ACC112 (cell line): ENCODE measurements at regions not wholly inside any gene's neighbourhood (a gene's known extent, or its start where the extent isn't known, plus 50 kb on each side); places are given as distances from the start of the nearest gene placed in this dataset.
A peak's percentile ranks its signal among the peaks of the same experiment; 100 is the strongest.

Experiments
- H2AFZ ChIP-seq: fragments of 200-600 bp; sonication (generic); one replicate; pipeline ENCODE4 v1.6.0; 2017; ENCODE audit warnings: antibody characterized with exemption, low read length; ENCODE audit not compliant: unreplicated experiment
- H3K27ac ChIP-seq: fragments of 200-600 bp; sonication (generic); 2 replicates; pipeline ENCODE4 v1.5.1; 2014; ENCODE audit warnings: low read depth, mild to moderate bottlenecking, antibody characterized with exemption, low read length, moderate library complexity
- H3K27me3 ChIP-seq: fragments of 200-600 bp; sonication (generic); 2 replicates; pipeline ENCODE4 v1.6.1; 2014; ENCODE audit warnings: mild to moderate bottlenecking, antibody characterized with exemption, low read length, moderate library complexity, mixed read lengths; ENCODE audit not compliant: insufficient read depth
- H3K36me3 ChIP-seq: fragments of 200-600 bp; sonication (generic); 2 replicates; pipeline ENCODE4 v1.6.1; 2016; ENCODE audit warnings: mild to moderate bottlenecking, antibody characterized with exemption, low read length, moderate library complexity, mixed read lengths; ENCODE audit not compliant: insufficient read depth
- H3K4me1 ChIP-seq: fragments of 200-600 bp; sonication (generic); one replicate; pipeline ENCODE4 v1.6.1; 2016; ENCODE audit warnings: low read length, mixed read lengths; ENCODE audit not compliant: insufficient read depth, unreplicated experiment, control insufficient read depth
- H3K4me3 ChIP-seq: fragments of 200-600 bp; sonication (generic); 2 replicates; pipeline ENCODE4 v1.5.1; 2014; ENCODE audit warnings: mild to moderate bottlenecking, low read depth, low read length
- H3K79me2 ChIP-seq: fragments of 200-600 bp; sonication (generic); one replicate; pipeline ENCODE4 v1.6.0; 2016; ENCODE audit warnings: low read length; ENCODE audit not compliant: control insufficient read depth, unreplicated experiment, insufficient read depth

DNA sequence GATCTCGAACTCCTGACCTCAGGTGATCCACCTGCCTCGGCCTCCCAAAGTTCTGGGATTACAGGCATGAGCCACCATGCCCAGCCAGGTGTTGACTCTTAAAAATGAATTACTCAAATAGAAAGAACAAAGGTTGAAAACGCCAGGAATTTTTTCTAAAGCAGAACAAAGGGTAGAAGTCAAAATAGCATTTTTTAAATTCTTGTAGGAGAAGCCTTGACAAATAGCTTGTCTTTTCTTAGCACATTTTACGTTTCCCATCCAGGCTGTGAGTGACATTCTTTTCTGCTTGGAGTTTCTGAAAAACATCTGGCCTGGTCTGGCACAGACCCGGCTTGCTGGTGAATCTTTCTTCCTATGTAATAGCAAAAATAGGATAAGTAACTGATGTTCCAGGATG is 169.4 kb upstream of the ZNF462 start:
- peaks cover 7% of the 10 kb centered on the region for H3K4me1 ChIP-seq
- H3K27me3 ChIP-seq = peaks cover 5% of the 10 kb centered on the region; the same call in 1 of the 2 replicates
- H3K4me3 ChIP-seq = no peak overlapping the region
- H3K27ac ChIP-seq = no peak overlapping the region
- no peaks in the 10 kb centered on the region for H3K79me2 ChIP-seq
- H3K36me3 ChIP-seq = no peaks in the 10 kb centered on the region
- no peak overlapping the region for H2AFZ ChIP-seq

- no peaks in the 10 kb centered on the region for H3K36me3 ChIP-seq
- no peaks in the 10 kb centered on the region for H3K79me2 ChIP-seq
- no peak overlapping the region for H3K27ac ChIP-seq
- H2AFZ ChIP-seq = no peak overlapping the region
- peaks cover 19% of the 10 kb centered on the region for H3K4me1 ChIP-seq
- H3K27me3 ChIP-seq = no peaks in the 10 kb centered on the region
- no peak overlapping the region for H3K4me3 ChIP-seq
These were observed 166.2 kb upstream of the ZNF462 start for GRCh38 chr9:106696804-106697203.

GRCh38 chr9:106697390-106697749 is 165.6 kb upstream of the ZNF462 start:
- Histone ChIP-seq H3K4me1 (peaks cover 19% of the 10 kb centered on the region), H3K27me3 (no peaks in the 10 kb centered on the region), H3K36me3 (no peaks in the 10 kb centered on the region), H3K4me3 (peak overlapping the region; percentile 69), H2AFZ (peak overlapping the region; percentile 68), H3K79me2 (no peaks in the 10 kb centered on the region), H3K27ac (no peak overlapping the region)

- Histone ChIP-seq H3K27ac (peak overlapping the region; percentile 37), H3K79me2 (no peaks in the 10 kb centered on the region), H3K4me3 (peak overlapping the region; percentile 69)
These were observed 165.0 kb upstream of the ZNF462 start for GRCh38 chr9:106697750-106698502.

DNA sequence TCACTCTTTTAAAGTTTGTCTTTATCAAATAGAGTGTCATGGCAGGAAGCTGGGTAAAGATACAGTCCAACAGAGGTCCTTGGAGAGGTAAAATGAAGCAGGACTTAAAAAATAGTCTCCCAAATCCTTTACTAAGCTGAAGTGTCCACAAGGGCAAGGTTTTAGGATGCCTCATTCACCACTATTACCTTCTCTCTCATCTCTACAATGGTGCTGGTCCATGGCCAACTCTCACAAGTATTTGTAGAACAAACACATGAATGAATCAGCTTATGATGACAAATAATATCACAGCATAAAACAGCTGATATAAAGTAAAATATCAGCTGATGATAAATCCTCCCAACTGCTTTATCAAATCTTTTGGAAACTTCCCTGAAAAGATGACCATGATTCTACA is 162.3 kb upstream of the ZNF462 start:
- H3K4me1 ChIP-seq = peaks cover 19% of the 10 kb centered on the region
- no peak overlapping the region for H3K27ac ChIP-seq
- H3K27me3 ChIP-seq = no peaks in the 10 kb centered on the region
- H3K36me3 ChIP-seq = no peaks in the 10 kb centered on the region
- no peak overlapping the region for H2AFZ ChIP-seq
- no peak overlapping the region for H3K4me3 ChIP-seq
- H3K79me2 ChIP-seq = no peaks in the 10 kb centered on the region

More at GRCh38 chr9:106697750-106698502, 165.0 kb upstream of the ZNF462 start:
- no peaks in the 10 kb centered on the region for H3K27me3 ChIP-seq
- peaks cover 19% of the 10 kb centered on the region for H3K4me1 ChIP-seq
- no peaks in the 10 kb centered on the region for H3K36me3 ChIP-seq
- H2AFZ ChIP-seq = peak overlapping the region; percentile 68

DNA sequence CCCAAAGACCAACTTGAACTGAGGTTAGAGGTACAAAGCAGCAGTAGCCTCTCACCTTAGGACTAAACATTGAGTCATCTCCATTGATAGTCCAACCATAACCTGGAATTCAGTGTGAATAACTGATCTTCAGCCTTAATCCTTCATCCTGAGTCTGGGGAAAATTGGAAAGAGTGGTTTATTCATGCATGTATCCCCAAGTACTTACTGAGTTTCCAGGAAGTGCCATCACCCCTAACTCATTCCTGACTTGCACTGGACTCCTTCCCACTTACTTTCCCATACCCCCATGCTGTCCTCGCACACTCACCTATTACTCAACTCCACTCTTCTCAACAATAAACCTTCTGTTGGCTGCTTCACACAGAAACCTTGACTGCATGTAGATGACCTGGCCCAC is 161.4 kb upstream of the ZNF462 start:
- Histone ChIP-seq H3K4me1 (peaks cover 19% of the 10 kb centered on the region), H3K79me2 (no peaks in the 10 kb centered on the region), H3K36me3 (no peaks in the 10 kb centered on the region), H3K4me3 (no peak overlapping the region), H3K27me3 (no peaks in the 10 kb centered on the region), H2AFZ (no peak overlapping the region), H3K27ac (no peak overlapping the region)

DNA sequence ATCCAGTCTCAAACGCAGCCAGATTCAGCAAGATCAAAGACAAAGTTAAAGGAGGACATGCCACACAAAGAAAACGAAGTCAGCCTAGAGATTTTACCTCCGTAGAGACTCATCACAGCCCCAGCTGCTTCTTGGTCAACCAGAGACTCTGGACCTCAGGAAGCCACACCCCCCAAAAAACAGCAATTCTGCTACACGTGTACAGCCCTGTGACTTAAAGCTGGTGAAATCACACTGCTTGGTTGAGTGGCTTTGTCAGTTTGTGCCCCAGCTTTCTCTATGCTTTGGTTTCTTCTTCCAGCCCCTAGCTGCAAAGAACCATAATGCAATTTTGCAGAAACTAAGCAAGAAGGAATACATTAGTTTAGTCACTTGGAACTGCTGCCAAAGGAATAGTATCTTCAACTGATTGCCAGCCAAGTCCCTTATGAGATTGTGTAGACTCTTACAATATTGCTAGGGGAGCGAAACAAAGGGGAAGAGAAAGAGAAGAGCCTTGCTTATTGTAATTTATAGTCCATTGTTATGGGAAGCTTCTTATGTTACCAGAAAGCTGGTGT is 158.8 kb upstream of the ZNF462 start:
- Histone ChIP-seq H3K4me3 (no peak overlapping the region), H3K79me2 (no peaks in the 10 kb centered on the region), H3K36me3 (no peaks in the 10 kb centered on the region), H3K27ac (no peak overlapping the region), H2AFZ (no peak overlapping the region), H3K4me1 (peaks cover 24% of the 10 kb centered on the region), H3K27me3 (no peaks in the 10 kb centered on the region)

- H3K4me1 ChIP-seq = peaks cover 14% of the 10 kb centered on the region
- no peak overlapping the region for H3K27ac ChIP-seq
- no peaks in the 10 kb centered on the region for H3K36me3 ChIP-seq
- no peaks in the 10 kb centered on the region for H3K79me2 ChIP-seq
- H3K4me3 ChIP-seq = no peak overlapping the region
- H2AFZ ChIP-seq = no peak overlapping the region
- no peaks in the 10 kb centered on the region for H3K27me3 ChIP-seq
These were observed 155.7 kb upstream of the ZNF462 start for GRCh38 chr9:106707291-106707690.

DNA sequence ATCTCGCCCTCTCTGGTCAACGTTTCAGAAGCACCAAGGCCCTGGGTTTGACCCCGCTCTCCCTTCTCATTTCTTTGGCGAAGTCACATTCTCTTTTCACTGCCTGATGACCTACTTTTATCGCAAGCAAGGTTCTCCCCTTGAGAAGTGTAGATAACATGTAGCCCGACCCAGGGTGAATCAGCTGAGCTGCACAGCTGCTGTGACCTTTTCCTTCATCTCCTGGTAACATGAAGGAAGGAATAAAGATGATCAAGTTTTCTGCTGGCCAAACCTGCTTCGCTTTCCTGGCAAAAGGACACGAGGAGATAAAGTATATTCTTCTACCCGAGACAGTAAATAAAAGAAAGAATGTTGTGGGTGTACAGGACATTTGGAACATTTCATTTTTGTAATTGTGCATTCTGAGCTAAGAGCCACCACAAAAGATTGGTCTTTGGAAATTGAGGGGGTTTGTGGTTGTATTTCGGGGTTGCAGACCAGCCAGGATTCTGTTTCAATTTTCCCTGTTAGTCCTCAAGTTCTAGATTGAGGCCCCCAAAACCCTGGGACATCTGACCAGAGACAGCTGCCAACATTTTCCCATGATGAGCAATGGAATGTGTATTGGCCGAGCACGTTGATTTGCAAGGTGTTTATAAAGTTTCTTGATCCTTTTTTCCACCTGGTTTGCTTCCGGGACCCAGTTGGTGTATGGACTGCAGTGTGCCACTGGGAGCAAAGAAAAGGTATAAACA is 155.1 kb upstream of the ZNF462 start:
- H3K36me3 ChIP-seq = no peaks in the 10 kb centered on the region
- no peak overlapping the region; the same call in 1 of the 2 replicates for H3K4me3 ChIP-seq
- no peaks in the 10 kb centered on the region for H3K79me2 ChIP-seq
- H3K27me3 ChIP-seq = no peaks in the 10 kb centered on the region
- H3K27ac ChIP-seq = no peak overlapping the region
- no peak overlapping the region for H2AFZ ChIP-seq
- peaks cover 14% of the 10 kb centered on the region for H3K4me1 ChIP-seq

- Histone ChIP-seq H3K79me2 (no peaks in the 10 kb centered on the region), H3K4me1 (peaks cover 14% of the 10 kb centered on the region), H2AFZ (no peak overlapping the region), H3K4me3 (no peak overlapping the region; the same call in 1 of the 2 replicates), H3K27ac (no peak overlapping the region), H3K27me3 (no peaks in the 10 kb centered on the region), H3K36me3 (no peaks in the 10 kb centered on the region)
These were observed 154.4 kb upstream of the ZNF462 start for GRCh38 chr9:106708475-106709146.
